Activated CD8-positive, alpha-beta T cell treated with anti-CD3 and anti-CD28 coated beads for 36 hours (primary cell): ENCODE measurements at regions not wholly inside any gene's neighbourhood (a gene's known extent, or its start where the extent isn't known, plus 50 kb on each side); places are given as distances from the start of the nearest gene placed in this dataset.

Experiments
- ATAC-seq: fragments of 200-7000 bp; cut with Tn5 transposase; one replicate; pipeline ENCODE4 v1.10.0; 2021; ENCODE audit warnings: mild to moderate bottlenecking, moderate library complexity
- CTCF ChIA-PET: fragments of 350-600 bp; sonication (Branson Sonifier 250); formaldehyde crosslinking; loops from one replicate; lab custom pipeline; 2021; ENCODE audit warnings: antibody characterized with exemption; lab: Charles Lee
- POLR2A ChIA-PET: fragments of 350-600 bp; sonication (Branson Sonifier 250); formaldehyde crosslinking; loops from one replicate; lab custom pipeline; 2021; ENCODE audit warnings: antibody characterized with exemption; lab: Charles Lee
- DNase-seq: peaks from one replicate; pipeline ENCODE4 v3.0.0-alpha.2; 2020
- H3K27ac Mint-ChIP-seq: one replicate; pipeline ENCODE4 v1.8.0; 2021; ENCODE audit warnings: mild to moderate bottlenecking, mixed read lengths
- H3K27me3 Mint-ChIP-seq: one replicate; pipeline ENCODE4 v1.8.0; 2021; ENCODE audit warnings: mixed read lengths
- H3K36me3 Mint-ChIP-seq: one replicate; pipeline ENCODE4 v1.8.0; 2021; ENCODE audit warnings: low read depth, mixed read lengths
- H3K4me1 Mint-ChIP-seq: one replicate; pipeline ENCODE4 v1.8.0; 2021; ENCODE audit warnings: low read depth, mixed read lengths
- H3K4me3 Mint-ChIP-seq: one replicate; pipeline ENCODE4 v1.8.0; 2021; ENCODE audit warnings: mild to moderate bottlenecking, moderate library complexity, mixed read lengths
- H3K9me3 Mint-ChIP-seq: one replicate; pipeline ENCODE4 v1.8.0; 2021; ENCODE audit warnings: mixed read lengths
- CTCF ChIP-seq: fragments of 200-600 bp; IDR thresholded peaks from one replicate; pipeline ENCODE4 v1.8.0; 2022; ENCODE audit warnings: antibody characterized with exemption, mild to moderate bottlenecking
- intact Hi-C: fragments of 100-400 bp; cut with micrococcal nuclease; formaldehyde crosslinking; loops from one replicate; pipeline ENCODE4 v1.10.0; 2022

GRCh38 chr2:36069074-36069473, 286.5 kb upstream of the CRIM1 start:
- no peak for ATAC-seq
- no peak for DNase-seq
- Mint-ChIP-seq H3K4me1 (no peaks in the 10 kb centered on the region), H3K27ac (no peak overlapping the region), H3K9me3 (peaks cover 2% of the 10 kb centered on the region), H3K27me3 (peaks cover 3% of the 10 kb centered on the region), H3K4me3 (no peak overlapping the region), H3K36me3 (no peaks in the 10 kb centered on the region)
- no peak for TF ChIP-seq CTCF
- ChIA-PET POLR2A (no interaction called here), CTCF (no interaction called here)
- intact Hi-C loops: no loop called here

GRCh38 chr2:36068086-36068485, 287.5 kb upstream of the CRIM1 start:
- H3K36me3 Mint-ChIP-seq: no peaks in the 10 kb centered on the region
- no peak overlapping the region for H3K4me3 Mint-ChIP-seq
- CTCF ChIA-PET: no interaction called here
- peaks cover 2% of the 10 kb centered on the region for H3K9me3 Mint-ChIP-seq
- DNase-seq: no peak
- intact Hi-C loops: no loop called here
- TF ChIP-seq CTCF: no peak
- no peak overlapping the region for H3K27ac Mint-ChIP-seq
- H3K27me3 Mint-ChIP-seq: peaks cover 1% of the 10 kb centered on the region
- no peaks in the 10 kb centered on the region for H3K4me1 Mint-ChIP-seq
- no peak for ATAC-seq
- POLR2A ChIA-PET: no interaction called here

- TF ChIP-seq CTCF: no peak
- DNase-seq: no peak
- ChIA-PET CTCF (no interaction called here), POLR2A (no interaction called here)
- Mint-ChIP-seq H3K4me1 (peaks cover 4% of the 10 kb centered on the region), H3K9me3 (peaks cover 4% of the 10 kb centered on the region), H3K27ac (no peak overlapping the region), H3K36me3 (no peaks in the 10 kb centered on the region), H3K27me3 (peaks cover 1% of the 10 kb centered on the region), H3K4me3 (no peak overlapping the region)
- ATAC-seq: no peak
- intact Hi-C loops: no loop called here
Observed at GRCh38 chr2:36060133-36060532, 295.4 kb upstream of the CRIM1 start.

- no peak for TF ChIP-seq CTCF
- POLR2A ChIA-PET: no interaction called here
- H3K4me3 Mint-ChIP-seq: no peak overlapping the region
- DNase-seq (no peak), ATAC-seq (no peak)
- H3K4me1 Mint-ChIP-seq: peaks cover 4% of the 10 kb centered on the region
- H3K27ac Mint-ChIP-seq: no peak overlapping the region
- CTCF ChIA-PET: no interaction called here
- H3K27me3 Mint-ChIP-seq: peaks cover 1% of the 10 kb centered on the region
- H3K9me3 Mint-ChIP-seq: peaks cover 4% of the 10 kb centered on the region
- intact Hi-C loops: no loop called here
- H3K36me3 Mint-ChIP-seq: no peaks in the 10 kb centered on the region
Observed at GRCh38 chr2:36059691-36060090, 295.9 kb upstream of the CRIM1 start.

- intact Hi-C loops: no loop called here
- no peak for TF ChIP-seq CTCF
- Mint-ChIP-seq H3K36me3 (no peaks in the 10 kb centered on the region), H3K27ac (no peak overlapping the region), H3K27me3 (peaks cover 1% of the 10 kb centered on the region), H3K4me1 (peaks cover 4% of the 10 kb centered on the region), H3K4me3 (no peak overlapping the region), H3K9me3 (peaks cover 4% of the 10 kb centered on the region)
- ChIA-PET CTCF (no interaction called here), POLR2A (no interaction called here)
- no peak for ATAC-seq
- no peak for DNase-seq
Observed at GRCh38 chr2:36058953-36059352, 296.6 kb upstream of the CRIM1 start.
